Stomach (tissue), 8 donors: ENCODE measurements at regions not wholly inside any gene's neighbourhood (a gene's known extent, or its start where the extent isn't known, plus 50 kb on each side); places are given as distances from the start of the nearest gene placed in this dataset.

Source experiments
- DNase-seq, 2 donors: peaks; one replicate each; pipeline versions ENCODE4 v3.0.0 to v3.0.0-alpha.2; 2013 to 2019
- H3K27ac ChIP-seq, 5 donors: fragments of 200-600 bp in 4 of 5; sonication (generic) in 4 of 5; one replicate each; pipeline ENCODE4 v1.5.1; 2013 to 2019; ENCODE audit warnings: mild to moderate bottlenecking in 1 of 5, moderate library complexity in 1 of 5
- H3K27me3 ChIP-seq, 3 donors: fragments of 200-600 bp; sonication (generic); one replicate each; pipeline ENCODE4 v1.5.1; 2017 to 2019; ENCODE audit warnings: mixed run types in 1 of 3
- H3K36me3 ChIP-seq, 4 donors: fragments of 200-600 bp; sonication (generic); 1 replicate in 3 of 4; 2 replicates in 1 of 4; pipeline ENCODE4 v1.5.1; 2016 to 2019
- H3K4me1 ChIP-seq, 4 donors: fragments of 200-600 bp; sonication (generic); one replicate each; pipeline ENCODE4 v1.5.1; 2016 to 2019
- H3K4me3 ChIP-seq, 4 donors: fragments of 200-600 bp; sonication (generic) in 3 of 4; one replicate each; pipeline ENCODE4 v1.5.1; 2016 to 2019; ENCODE audit warnings: mild to moderate bottlenecking in 1 of 4
- H3K9me3 ChIP-seq, 4 donors: fragments of 200-600 bp; sonication (generic); one replicate each; pipeline ENCODE4 v1.5.1; 2016 to 2019
- EP300 ChIP-seq: sonication (generic); formaldehyde crosslinking; IDR thresholded peaks from one replicate; pipeline ENCODE4 v1.6.1; 2017; ENCODE audit warnings: antibody characterized with exemption
- POLR2A ChIP-seq, 4 donors: fragments of 450-650 bp; IDR thresholded peaks; one replicate each; pipeline ENCODE4 v1.6.1; 2016; ENCODE audit warnings: antibody characterized with exemption in 4 of 4, control low read depth in 2 of 4, mild to moderate bottlenecking in 1 of 4, moderate library complexity in 1 of 4
- POLR2AphosphoS5 ChIP-seq, 3 donors: sonication (generic); formaldehyde crosslinking; IDR thresholded peaks; one replicate each; pipeline ENCODE4 v1.6.1; 2016; ENCODE audit warnings: antibody characterized with exemption in 3 of 3
- WGBS, 5 donors: extraction: QIAGEN DNeasy Blood & Tissue Kit in 3 of 5; methylation state at CpG; one replicate each; pipeline versions ENCODE4 v1.1.5 to v1.1.7; 2013 to 2018; 5-methylcytosine and 5-hydroxymethylcytosine counted together
- intact Hi-C: fragments of 100-400 bp; cut with DNase I; formaldehyde crosslinking; loops from one replicate; pipeline ENCODE4 v1.15.1; 2023; ENCODE audit warnings: low total_unique reads
- TF ChIP-seq, protein P1 (sequence below), 7 experiments: fragments of 450-650 bp in 4 of 7; fragments of 200-600 bp in 3 of 7; sonication (generic) in 3 of 7; IDR thresholded peaks; one replicate each; pipeline ENCODE4 v1.5.1; 2016 to 2019; ENCODE audit warnings: antibody characterized with exemption in 7 of 7, control low read depth in 2 of 7, mild to moderate bottlenecking in 1 of 7
- donor health status: healthy with polysubstance abuse.
- donor health status: Bipolar disorder and iron deficiency.
- donor health status: healthy.

- no peak for DNase-seq
These were observed 149.1 kb upstream of the E2F8 start for GRCh38 chr11:19389787-19390303.

DNA sequence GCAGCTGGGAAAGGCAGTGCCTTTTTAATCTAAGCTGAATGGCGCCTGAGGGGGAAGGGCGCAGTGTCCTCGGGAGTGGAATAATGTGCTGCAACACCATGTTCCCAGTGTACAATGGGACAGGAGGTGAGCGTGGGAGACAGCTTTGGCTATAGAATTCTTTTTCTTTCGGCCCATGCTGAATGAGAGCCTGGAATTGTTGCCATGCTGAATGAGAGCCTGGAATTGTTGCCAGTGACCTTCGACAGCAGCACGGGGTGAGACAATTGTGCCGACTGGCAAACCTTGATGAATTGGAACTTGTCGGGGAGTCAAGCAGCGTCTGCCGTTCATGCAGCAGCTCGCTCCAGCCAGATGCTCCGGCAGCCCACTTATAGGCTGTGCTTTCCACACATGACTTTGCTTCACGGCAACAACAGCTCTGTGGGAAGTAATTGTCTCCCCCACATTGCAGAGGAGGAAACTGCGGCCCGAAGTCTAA lies 141.4 kb upstream of the E2F8 start:
- DNase-seq, result peak in 1 of 2 donors; percentile 20
- intact Hi-C loops, result no loop called here
- no peak overlapping the region for H3K27ac ChIP-seq
- no peak for TF ChIP-seq POLR2A (IDR thresholded peaks at IDR 0.05)
- TF ChIP-seq POLR2AphosphoS5 (IDR thresholded peaks at IDR 0.05), result no peak
- TF ChIP-seq, protein P1, sequence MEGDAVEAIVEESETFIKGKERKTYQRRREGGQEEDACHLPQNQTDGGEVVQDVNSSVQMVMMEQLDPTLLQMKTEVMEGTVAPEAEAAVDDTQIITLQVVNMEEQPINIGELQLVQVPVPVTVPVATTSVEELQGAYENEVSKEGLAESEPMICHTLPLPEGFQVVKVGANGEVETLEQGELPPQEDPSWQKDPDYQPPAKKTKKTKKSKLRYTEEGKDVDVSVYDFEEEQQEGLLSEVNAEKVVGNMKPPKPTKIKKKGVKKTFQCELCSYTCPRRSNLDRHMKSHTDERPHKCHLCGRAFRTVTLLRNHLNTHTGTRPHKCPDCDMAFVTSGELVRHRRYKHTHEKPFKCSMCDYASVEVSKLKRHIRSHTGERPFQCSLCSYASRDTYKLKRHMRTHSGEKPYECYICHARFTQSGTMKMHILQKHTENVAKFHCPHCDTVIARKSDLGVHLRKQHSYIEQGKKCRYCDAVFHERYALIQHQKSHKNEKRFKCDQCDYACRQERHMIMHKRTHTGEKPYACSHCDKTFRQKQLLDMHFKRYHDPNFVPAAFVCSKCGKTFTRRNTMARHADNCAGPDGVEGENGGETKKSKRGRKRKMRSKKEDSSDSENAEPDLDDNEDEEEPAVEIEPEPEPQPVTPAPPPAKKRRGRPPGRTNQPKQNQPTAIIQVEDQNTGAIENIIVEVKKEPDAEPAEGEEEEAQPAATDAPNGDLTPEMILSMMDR (IDR thresholded peaks at IDR 0.05), result no peak
- TF ChIP-seq EP300, result no peak
- H3K4me3 ChIP-seq, result no peak overlapping the region
- H3K9me3 ChIP-seq, result no peaks in the 10 kb centered on the region
- 67 to 74% (median 71%) methylated on average over 15 to 16 of the region's 16 CpGs for WGBS, 5 donors
- H3K4me1 ChIP-seq, result no peaks in the 10 kb centered on the region
- no peaks in the 10 kb centered on the region for H3K36me3 ChIP-seq
- H3K27me3 ChIP-seq, result peaks cover 0 to 19% (median 0%) of the 10 kb centered on the region in 3 donors

More at GRCh38 chr11:19389787-19390303, 149.1 kb upstream of the E2F8 start:
- H3K27ac ChIP-seq, result peak overlapping the region in 4 of 5 donors; percentile 27 to 66 (median 44)
- H3K4me3 ChIP-seq, result no peak overlapping the region
- intact Hi-C loops, result no loop called here
- peak in 2 of 3 donors; percentile 43 to 57 for TF ChIP-seq POLR2AphosphoS5 (IDR thresholded peaks at IDR 0.05)
- no peak for TF ChIP-seq POLR2A (IDR thresholded peaks at IDR 0.05)
- no peak for TF ChIP-seq EP300
- TF ChIP-seq, protein P1 (IDR thresholded peaks at IDR 0.05), result no peak
- H3K36me3 ChIP-seq, result no peaks in the 10 kb centered on the region
- no peaks in the 10 kb centered on the region for H3K27me3 ChIP-seq
- WGBS, 5 donors, result 50 to 73% (median 59%) methylated on average over 3 of the region's 3 CpGs
- peaks cover 0 to 5% (median 0%) of the 10 kb centered on the region in 4 donors for H3K4me1 ChIP-seq
- no peaks in the 10 kb centered on the region for H3K9me3 ChIP-seq

DNA sequence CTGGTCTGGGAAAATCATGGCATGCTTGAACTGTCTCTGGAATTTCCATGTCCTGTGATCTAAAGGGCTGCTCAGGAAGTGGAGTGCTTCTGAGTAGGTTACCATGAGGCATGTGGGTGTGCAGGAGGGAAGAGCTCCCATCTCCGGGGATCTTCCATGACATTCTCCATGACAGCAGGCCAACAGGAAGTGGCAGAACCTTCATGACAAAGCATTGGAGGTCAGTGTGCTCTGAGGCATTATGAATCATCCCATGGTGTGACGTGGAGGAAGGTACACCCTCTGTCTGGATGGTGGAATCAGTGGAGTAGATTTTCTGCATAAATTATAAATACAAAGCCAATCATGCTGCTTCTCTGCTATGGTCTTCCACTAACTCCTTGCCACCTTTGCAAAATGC lies 139.6 kb upstream of the E2F8 start:
- H3K36me3 ChIP-seq, result no peaks in the 10 kb centered on the region
- H3K27me3 ChIP-seq, result peaks cover 0 to 19% (median 0%) of the 10 kb centered on the region in 3 donors
- WGBS, 5 donors, result 56 to 77% (median 63%) methylated on average over 2 of the region's 2 CpGs
- H3K4me3 ChIP-seq, result no peak overlapping the region
- H3K9me3 ChIP-seq, result no peaks in the 10 kb centered on the region
- intact Hi-C loops, result no loop called here
- no peak overlapping the region for H3K27ac ChIP-seq
- TF ChIP-seq POLR2A (IDR thresholded peaks at IDR 0.05), result no peak
- TF ChIP-seq EP300, result no peak
- TF ChIP-seq POLR2AphosphoS5 (IDR thresholded peaks at IDR 0.05), result peak in 1 of 3 donors; percentile 37
- TF ChIP-seq, protein P1 (IDR thresholded peaks at IDR 0.05), result no peak
- H3K4me1 ChIP-seq, result no peaks in the 10 kb centered on the region
- DNase-seq, result no peak

DNA sequence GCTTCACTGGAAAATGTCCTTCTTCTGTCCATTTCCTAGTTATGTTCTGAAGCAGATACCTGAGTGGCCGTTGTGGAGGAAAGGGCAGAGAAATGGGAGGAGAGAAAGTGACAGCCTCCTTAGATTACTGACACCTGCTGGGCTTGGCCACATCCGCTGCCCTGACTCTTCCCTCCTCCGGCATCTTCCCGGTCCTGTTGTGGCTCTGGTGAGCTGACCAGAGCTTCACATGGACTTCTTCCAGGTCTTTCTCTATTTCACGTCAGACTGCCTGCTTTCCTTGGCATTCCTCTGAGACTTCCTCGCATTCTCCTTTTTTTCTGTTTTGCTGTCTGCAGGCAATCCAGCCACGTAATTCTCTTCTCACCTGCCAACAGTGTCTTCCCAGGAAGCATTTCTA lies 138.7 kb upstream of the E2F8 start:
- no peak overlapping the region for H3K27ac ChIP-seq
- no peaks in the 10 kb centered on the region for H3K4me1 ChIP-seq
- H3K4me3 ChIP-seq, result no peak overlapping the region
- no peaks in the 10 kb centered on the region for H3K9me3 ChIP-seq
- DNase-seq, result no peak
- peaks cover 0 to 19% (median 0%) of the 10 kb centered on the region in 3 donors for H3K27me3 ChIP-seq
- H3K36me3 ChIP-seq, result no peaks in the 10 kb centered on the region
- WGBS, 5 donors, result 67 to 77% (median 71%) methylated on average over 7 of the region's 7 CpGs
- TF ChIP-seq, protein P1 (IDR thresholded peaks at IDR 0.05), result no peak
- TF ChIP-seq EP300, result no peak
- TF ChIP-seq POLR2A (IDR thresholded peaks at IDR 0.05), result no peak
- no peak for TF ChIP-seq POLR2AphosphoS5 (IDR thresholded peaks at IDR 0.05)
- intact Hi-C loops, result no loop called here
